Peyer's patch (tissue), 4 donors: ENCODE measurements at regions not wholly inside any gene's neighbourhood (a gene's known extent, or its start where the extent isn't known, plus 50 kb on each side); places are given as distances from the start of the nearest gene placed in this dataset.
"Not testable (repeated sequence)": the region's sequence is repeated elsewhere in the genome, so short reads cannot be mapped to it uniquely, and the experiment has no call there.

ENCODE experiments used
- DNase-seq, 3 donors: peaks; one replicate each; pipeline ENCODE4 v3.0.0-alpha.2; 2017 to 2019
- H3K27ac ChIP-seq, 4 donors: fragments of 200-600 bp; sonication (generic); one replicate each; pipeline ENCODE4 v1.5.1; 2016 to 2019
- H3K27me3 ChIP-seq, 2 donors: fragments of 200-600 bp; sonication (generic); one replicate each; pipeline ENCODE4 v1.5.1; 2019
- H3K36me3 ChIP-seq, 3 donors: fragments of 200-600 bp; sonication (generic); one replicate each; pipeline ENCODE4 v1.5.1; 2016 to 2019
- H3K4me1 ChIP-seq, 4 donors: fragments of 200-600 bp; sonication (generic); one replicate each; pipeline ENCODE4 v1.5.1; 2016 to 2019
- H3K4me3 ChIP-seq, 4 donors: fragments of 200-600 bp; sonication (generic); 1 replicate in 3 of 4; 2 replicates in 1 of 4; pipeline ENCODE4 v1.5.1; 2016 to 2019; ENCODE audit warnings: mild to moderate bottlenecking in 1 of 4
- H3K9me3 ChIP-seq, 4 donors: fragments of 200-600 bp; sonication (generic); one replicate each; pipeline ENCODE4 v1.5.1; 2016 to 2019; ENCODE audit warnings: mild to moderate bottlenecking in 1 of 4
- POLR2A ChIP-seq, 2 donors: fragments of 450-650 bp; IDR thresholded peaks; one replicate each; pipeline ENCODE4 v1.5.1; 2017; ENCODE audit warnings: antibody characterized with exemption in 2 of 2, mild to moderate bottlenecking in 2 of 2, moderate library complexity in 2 of 2
- TF ChIP-seq, protein P1 (sequence below), 6 experiments: fragments of 450-650 bp in 4 of 6; fragments of 200-600 bp in 2 of 6; sonication (generic) in 1 of 6; IDR thresholded peaks; one replicate each; pipeline ENCODE4 v1.5.1; 2017 to 2019; ENCODE audit warnings: antibody characterized with exemption in 6 of 6, mild to moderate bottlenecking in 3 of 6, moderate library complexity in 1 of 6

DNA sequence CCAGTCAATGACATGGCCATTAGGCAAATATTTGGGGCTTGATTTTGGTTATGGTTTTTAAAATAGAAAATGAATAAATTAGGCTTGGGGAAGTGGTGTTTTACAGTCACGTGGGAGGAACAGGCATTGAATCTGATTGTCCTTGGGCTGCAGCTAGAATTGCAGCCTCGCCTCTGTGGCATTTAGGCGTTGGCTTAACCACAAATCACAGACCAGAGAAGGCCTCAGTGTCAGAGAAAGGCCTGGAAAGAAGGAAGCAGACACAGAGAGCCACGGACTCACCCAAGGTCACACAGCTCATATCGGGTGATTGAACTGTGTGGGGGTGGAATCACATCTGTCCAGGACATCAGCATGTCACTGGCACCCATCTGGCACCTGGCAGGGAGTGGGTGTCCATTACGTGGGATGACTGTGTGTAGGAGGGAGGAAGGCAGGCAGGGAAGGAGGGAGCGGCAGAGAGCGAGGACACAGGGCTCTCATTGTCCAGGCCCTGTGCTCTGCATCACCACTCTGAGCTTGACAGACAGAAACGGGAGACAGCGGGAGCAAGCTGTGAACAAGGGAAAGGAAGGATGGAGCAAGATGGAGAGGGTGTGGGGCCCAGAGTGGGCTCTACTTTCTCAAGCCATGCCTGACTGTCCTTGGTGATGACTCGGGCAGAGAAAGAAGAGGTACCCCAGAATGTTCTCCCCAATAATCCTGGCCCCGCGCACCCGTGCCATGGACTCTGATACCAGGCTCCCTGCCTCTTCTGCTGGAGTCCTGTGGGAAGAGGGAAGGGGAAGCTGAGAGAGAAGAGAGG lies 186.4 kb downstream of the FAM43A start:
- DNase-seq: peak in 2 of 3 donors; percentile 79 to 83
- H3K27ac ChIP-seq: peak overlapping the region in 3 of 4 donors; percentile 69 to 91 (median 82)
- H3K9me3 ChIP-seq: no peaks in the 10 kb centered on the region
- peaks cover 0 to 38% (median 10%) of the 10 kb centered on the region in 4 donors for H3K4me1 ChIP-seq
- no peaks in the 10 kb centered on the region for H3K36me3 ChIP-seq
- peak overlapping the region in 1 of 4 donors; percentile 22 for H3K4me3 ChIP-seq
- H3K27me3 ChIP-seq: no peaks in the 10 kb centered on the region
- TF ChIP-seq, protein P1, sequence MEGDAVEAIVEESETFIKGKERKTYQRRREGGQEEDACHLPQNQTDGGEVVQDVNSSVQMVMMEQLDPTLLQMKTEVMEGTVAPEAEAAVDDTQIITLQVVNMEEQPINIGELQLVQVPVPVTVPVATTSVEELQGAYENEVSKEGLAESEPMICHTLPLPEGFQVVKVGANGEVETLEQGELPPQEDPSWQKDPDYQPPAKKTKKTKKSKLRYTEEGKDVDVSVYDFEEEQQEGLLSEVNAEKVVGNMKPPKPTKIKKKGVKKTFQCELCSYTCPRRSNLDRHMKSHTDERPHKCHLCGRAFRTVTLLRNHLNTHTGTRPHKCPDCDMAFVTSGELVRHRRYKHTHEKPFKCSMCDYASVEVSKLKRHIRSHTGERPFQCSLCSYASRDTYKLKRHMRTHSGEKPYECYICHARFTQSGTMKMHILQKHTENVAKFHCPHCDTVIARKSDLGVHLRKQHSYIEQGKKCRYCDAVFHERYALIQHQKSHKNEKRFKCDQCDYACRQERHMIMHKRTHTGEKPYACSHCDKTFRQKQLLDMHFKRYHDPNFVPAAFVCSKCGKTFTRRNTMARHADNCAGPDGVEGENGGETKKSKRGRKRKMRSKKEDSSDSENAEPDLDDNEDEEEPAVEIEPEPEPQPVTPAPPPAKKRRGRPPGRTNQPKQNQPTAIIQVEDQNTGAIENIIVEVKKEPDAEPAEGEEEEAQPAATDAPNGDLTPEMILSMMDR (IDR thresholded peaks at IDR 0.05): no peak
- peak; percentile 17 to 70 for TF ChIP-seq POLR2A (IDR thresholded peaks at IDR 0.05)

- TF ChIP-seq, protein P1 (IDR thresholded peaks at IDR 0.05): no peak
- no peak for TF ChIP-seq POLR2A (IDR thresholded peaks at IDR 0.05)
- Histone ChIP-seq H3K36me3 (no peaks in the 10 kb centered on the region), H3K27ac (peak overlapping the region in 3 of 4 donors; percentile 69 to 91 (median 82)), H3K27me3 (no peaks in the 10 kb centered on the region), H3K9me3 (no peaks in the 10 kb centered on the region), H3K4me1 (peaks cover 0 to 33% (median 10%) of the 10 kb centered on the region in 4 donors), H3K4me3 (no peak overlapping the region)
- DNase-seq: no peak
These were observed 186.9 kb downstream of the FAM43A start for GRCh38 chr3:194872669-194872977.

DNA sequence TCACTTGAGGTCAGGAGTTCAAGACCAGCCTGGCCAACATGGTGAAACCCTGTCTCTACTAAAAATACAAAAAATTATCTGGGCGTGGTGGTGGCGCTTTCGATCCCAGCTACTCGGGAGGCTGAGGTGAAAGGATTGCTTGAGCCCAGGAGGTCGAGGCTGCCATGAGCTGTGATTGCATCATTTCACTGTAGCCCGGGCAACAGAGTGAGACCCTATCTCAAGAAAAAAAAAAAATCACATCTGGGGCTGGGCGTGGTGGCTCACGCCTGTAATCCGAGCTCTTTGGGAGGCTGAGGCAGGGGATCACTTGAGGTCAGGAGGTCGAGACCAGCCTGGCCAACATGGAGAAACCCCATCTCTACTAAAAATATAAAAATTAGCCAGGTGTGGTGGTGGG lies 187.8 kb downstream of the FAM43A start:
- peaks cover 0 to 26% (median 10%) of the 10 kb centered on the region in 4 donors for H3K4me1 ChIP-seq
- H3K27ac ChIP-seq, H3K36me3 ChIP-seq, H3K4me3 ChIP-seq, H3K9me3 ChIP-seq, DNase-seq, H3K27me3 ChIP-seq: not testable (repeated sequence)

- Histone ChIP-seq H3K4me1 (peaks cover 0 to 26% (median 10%) of the 10 kb centered on the region in 4 donors), H3K27ac (no peak overlapping the region)
- peak in 1 of 3 donors; percentile 6 for DNase-seq
These were observed 188.5 kb downstream of the FAM43A start for GRCh38 chr3:194874206-194874605.

GRCh38 chr3:194874783-194875182 lies 189.1 kb downstream of the FAM43A start:
- Histone ChIP-seq H3K4me1 (peaks cover 0 to 26% (median 10%) of the 10 kb centered on the region in 4 donors), H3K4me3 (no peak overlapping the region)
- TF ChIP-seq, protein P1 (IDR thresholded peaks at IDR 0.05): no peak

More at GRCh38 chr3:194874206-194874605, 188.5 kb downstream of the FAM43A start:
- Histone ChIP-seq H3K36me3 (no peaks in the 10 kb centered on the region), H3K4me3 (no peak overlapping the region), H3K27me3 (no peaks in the 10 kb centered on the region), H3K9me3 (no peaks in the 10 kb centered on the region)
- no peak for TF ChIP-seq POLR2A (IDR thresholded peaks at IDR 0.05)
- TF ChIP-seq, protein P1 (IDR thresholded peaks at IDR 0.05): no peak

DNA sequence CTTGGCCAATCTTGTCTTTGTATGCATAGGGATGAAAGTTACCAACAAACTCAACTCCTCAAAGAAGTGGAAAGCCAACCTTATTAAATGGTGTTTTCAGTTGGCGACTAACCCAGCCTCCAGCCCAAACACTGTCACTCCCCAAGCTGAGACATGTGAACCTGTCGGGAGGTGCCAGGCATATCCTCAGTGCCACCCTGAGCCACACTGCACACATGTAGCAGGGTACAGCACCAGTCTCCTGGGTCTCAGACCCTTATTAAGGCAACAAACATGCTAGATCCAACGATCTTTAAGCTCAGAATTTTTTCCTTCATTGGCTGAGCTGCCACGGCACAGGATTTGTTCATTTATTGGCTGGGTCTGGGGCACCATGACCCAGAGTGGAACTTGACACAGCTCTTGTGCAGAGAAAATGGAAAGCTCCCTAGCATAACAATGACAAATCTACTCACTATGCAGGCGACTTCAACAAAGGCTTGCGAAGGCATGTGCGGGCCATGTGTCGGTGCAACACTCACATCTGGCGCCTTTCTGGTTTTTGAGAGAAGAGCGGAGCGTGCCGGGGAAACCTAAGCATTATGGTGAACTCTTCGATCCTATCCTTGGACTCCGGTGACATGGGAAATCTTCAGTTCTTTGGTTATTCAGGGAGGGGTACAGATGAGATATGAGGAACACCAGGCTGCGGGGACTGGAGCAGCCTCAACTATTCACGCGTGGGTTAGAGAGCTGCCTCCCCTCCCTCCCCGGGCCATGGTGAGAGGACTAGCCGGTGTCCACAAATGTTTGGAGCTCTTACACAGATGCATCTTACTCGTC lies 190.1 kb downstream of the FAM43A start:
- peak in 1 of 3 donors; percentile 9 for DNase-seq
- TF ChIP-seq POLR2A (IDR thresholded peaks at IDR 0.05): no peak
- TF ChIP-seq, protein P1 (IDR thresholded peaks at IDR 0.05): no peak
- Histone ChIP-seq H3K4me1 (peaks cover 0 to 29% (median 8%) of the 10 kb centered on the region in 4 donors), H3K4me3 (no peak overlapping the region), H3K27ac (no peak overlapping the region), H3K27me3 (no peaks in the 10 kb centered on the region), H3K9me3 (no peaks in the 10 kb centered on the region), H3K36me3 (no peaks in the 10 kb centered on the region)

More at GRCh38 chr3:194874783-194875182, 189.1 kb downstream of the FAM43A start:
- no peaks in the 10 kb centered on the region for H3K36me3 ChIP-seq
- H3K9me3 ChIP-seq: no peaks in the 10 kb centered on the region
- DNase-seq: peak in 1 of 3 donors; percentile 10
- H3K27ac ChIP-seq: no peak overlapping the region
- no peaks in the 10 kb centered on the region for H3K27me3 ChIP-seq
